Kidney glomerular epithelial cell (primary cell): ENCODE measurements at regions not wholly inside any gene's neighbourhood (a gene's known extent, or its start where the extent isn't known, plus 50 kb on each side); places are given as distances from the start of the nearest gene placed in this dataset.
A peak's percentile ranks its signal among the peaks of the same experiment; 100 is the strongest.

Source experiments
- DNase-seq: peaks from one replicate; lab custom pipeline; 2025; lab: John Stamatoyannopoulos, UW

DNA sequence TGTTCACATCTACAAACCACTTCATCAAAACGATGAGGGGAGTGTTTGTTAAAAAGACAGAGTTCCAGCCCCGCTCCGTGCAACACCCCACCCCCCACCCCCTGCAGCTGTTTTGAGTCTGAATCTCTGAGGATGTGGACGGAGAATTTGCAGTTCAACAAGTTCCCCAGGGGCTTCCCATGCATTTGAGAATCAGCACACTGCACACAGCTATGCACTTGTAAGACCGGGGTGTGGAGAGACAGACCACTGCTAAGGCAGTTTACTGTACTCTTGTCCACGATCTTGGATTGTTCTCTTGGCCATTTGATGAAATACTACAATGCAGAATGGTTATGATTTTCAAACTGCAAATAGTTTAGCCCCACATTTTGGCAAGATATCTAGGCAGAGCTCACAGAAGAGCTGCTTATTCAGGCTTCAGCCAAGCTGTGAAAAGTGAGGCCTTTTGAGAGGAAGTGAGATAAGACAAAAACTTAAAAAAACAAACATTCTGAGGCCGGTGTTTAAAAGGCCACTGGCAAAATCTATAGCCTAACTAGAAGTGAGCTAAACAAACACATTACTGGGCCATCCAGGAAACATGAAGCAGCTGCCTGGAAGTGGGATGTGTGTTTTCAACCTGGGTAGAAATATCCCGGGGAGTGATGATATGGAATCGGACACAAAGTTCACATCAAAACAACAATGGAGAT is 308.2 kb upstream of the ADAMTS9 start:
- DNase-seq: no peak

DNA sequence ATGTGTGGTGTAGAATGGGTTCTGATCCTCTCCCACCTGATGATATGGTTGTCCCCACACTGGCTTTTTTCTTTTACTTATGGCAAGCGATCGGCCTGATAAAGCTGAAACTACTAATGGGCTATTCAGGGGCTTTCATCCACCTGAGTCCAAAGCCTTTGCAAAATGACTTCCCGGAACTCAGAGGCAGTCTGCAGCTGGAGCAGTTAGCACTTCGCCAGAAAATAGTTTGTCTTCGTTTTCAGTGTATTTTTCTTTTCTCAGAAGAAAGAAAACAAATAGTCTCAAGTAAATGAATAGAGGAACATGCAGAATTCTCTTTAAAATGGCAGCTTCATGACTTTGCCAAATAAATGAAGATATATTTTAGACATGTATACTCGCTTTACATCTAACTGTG is 306.0 kb upstream of the ADAMTS9 start:
- DNase-seq: no peak

DNA sequence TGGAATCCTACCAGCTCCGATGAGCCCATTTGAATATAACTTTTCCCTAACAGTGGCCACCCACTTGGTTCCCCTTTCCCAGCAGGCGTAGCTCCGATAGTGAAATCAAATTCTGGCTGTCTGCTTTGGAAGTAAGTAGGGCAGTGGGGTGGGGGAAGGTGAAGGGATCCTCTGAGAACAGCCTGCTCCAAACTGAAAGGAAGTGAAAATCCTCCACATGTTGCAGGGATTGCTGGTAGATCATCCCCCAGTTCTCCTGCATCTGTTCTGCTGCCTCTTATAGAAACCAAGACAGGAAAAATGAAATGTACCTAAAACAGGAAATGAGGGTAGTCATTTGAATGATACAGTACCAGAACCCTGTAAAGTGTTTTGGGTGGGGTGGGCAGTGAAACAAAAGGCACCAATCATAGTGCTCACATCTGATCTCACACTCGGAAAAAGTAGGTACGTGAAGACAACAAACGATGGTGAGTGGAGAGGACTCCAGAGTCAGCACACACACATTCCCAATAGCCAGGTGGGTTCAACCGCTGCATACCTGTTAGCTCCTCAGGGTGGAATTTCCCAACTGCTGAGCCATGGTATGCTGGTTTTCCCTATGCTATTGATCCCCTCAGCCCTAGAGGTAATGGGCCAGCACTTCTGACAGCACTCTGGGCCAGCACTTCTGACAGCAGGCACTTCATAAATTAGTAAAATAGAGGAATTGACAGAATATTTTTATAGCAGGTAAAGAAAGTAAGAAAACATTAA is 304.9 kb upstream of the ADAMTS9 start:
- DNase-seq: no peak

DNA sequence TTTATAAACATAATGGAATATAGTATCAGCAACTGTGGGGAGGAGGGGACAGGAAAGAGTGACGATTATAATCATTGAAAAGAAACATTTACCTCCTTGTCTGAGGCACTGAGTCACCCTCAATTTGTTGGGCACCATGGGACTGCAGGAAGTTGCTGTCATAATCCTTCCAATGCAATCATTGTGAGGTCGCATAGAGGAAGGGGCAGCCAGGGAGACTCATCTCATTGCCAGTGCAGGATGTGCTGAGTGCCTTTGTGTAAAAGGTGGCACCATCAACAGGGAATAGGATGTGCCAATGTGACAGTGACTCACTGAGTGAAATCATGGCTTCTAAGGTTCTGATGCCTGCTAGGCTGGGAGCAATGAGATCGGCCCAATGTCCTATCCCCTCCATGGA is 300.4 kb upstream of the ADAMTS9 start:
- DNase-seq: no peak

DNA sequence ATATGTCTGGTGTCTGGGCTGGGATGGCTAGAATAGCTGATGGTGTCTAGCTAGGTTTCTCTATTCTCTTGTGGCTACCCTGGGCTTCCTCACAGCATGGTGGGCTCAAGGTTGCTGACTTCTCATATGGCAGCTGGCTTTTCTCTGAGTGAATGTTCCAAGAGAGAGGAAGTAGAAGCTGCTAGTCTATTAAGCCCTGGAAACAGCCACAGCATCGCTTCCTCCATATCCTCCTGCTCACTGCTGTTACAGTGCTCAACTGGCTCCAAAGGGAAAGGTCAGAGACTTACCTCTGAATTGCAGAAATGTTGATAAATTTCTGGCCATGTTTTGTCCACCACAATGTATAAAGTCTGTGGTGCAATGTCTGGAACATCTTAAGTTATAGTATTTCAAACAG is 299.9 kb upstream of the ADAMTS9 start:
- no peak for DNase-seq

DNA sequence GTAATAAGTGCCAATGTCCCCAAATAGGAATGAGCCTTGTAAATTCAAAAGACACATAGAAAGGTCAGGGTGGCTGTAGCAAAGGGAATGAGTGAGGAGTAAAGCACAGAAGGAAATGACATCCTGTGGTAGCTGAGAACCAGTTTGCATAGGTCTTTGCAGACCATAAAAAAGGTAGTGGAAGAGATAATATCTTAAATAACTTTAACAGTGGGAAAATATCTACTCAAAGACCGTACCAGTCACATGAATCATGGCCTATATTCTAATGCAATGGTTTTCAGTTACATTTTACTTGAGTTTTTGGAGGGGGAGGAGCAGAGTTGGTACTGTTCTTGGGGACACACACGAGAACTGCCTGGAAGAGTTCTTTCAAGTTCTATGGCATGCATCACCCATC is 297.3 kb upstream of the ADAMTS9 start:
- no peak for DNase-seq

DNA sequence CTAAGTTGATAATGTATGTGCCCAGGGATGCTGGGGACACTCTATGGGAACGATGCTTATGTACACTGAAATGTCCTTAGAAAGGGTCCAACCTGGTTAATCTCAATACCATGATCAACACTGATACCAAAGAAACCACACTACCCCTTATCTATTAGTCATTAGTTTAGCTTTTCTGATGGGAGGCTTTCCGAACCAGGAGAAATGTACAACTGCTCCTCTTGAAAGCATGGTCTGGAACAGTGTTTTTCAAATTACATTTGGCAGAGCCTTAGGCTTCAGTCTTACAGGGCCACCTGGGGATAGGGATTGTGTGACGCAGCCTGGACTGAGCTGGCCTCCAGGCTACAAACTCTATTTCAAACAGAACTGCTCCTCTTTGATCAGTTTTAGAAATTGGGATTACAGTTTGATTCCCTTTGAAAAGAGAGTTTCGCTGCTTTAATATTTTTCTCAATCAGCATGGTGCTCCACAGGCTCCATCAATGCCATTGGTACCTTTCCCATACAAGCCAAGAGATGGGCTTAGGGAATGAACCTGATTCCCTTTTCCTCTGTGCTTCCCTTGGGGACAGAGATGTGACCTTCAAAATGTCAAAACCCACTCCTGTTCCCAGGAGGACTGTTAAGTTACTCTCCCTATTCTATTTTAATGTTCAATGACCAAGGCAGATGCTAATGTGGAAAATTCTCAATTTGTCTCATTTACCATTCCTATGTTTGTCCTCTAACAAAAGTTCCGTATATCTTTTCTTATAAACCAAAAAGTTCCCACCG is 296.0 kb upstream of the ADAMTS9 start:
- DNase-seq: no peak

DNA sequence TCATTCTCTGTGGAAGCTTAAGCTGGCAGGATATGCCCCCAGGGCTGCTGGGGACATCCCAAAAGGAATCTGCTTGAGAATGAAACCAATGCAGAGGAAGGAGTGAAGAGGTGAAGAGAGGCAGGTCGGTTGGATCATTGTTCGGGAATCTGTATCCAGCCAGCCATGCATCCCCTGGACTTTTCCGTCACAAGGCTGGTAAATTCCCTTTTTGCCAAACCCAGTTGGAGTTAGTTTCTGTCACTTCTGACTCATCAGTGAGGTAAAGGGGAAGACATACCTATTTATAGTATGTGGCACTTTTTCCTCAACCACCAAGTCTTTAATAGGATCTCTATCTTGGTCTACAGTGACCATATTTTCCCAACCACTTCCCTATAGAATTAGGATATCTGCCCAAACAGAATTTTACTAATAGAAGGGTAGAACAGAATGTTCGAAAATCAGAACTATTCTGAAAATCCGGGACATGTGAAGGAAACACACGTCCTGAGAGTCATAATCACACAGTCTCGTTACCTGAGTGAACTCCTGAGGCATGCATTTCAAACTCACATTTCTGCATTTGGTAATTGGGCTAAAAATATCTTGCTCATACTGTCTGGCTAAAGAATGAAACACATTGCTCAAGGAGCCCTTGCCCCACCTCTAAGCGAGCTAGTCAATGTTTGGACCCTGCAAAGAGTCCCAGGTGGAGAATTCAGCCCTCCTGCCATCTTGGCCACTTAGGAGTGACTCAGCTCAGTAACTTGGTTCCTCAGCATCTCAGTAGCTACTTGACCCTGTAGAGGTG is 289.7 kb upstream of the ADAMTS9 start:
- peak; percentile 92 for DNase-seq

DNA sequence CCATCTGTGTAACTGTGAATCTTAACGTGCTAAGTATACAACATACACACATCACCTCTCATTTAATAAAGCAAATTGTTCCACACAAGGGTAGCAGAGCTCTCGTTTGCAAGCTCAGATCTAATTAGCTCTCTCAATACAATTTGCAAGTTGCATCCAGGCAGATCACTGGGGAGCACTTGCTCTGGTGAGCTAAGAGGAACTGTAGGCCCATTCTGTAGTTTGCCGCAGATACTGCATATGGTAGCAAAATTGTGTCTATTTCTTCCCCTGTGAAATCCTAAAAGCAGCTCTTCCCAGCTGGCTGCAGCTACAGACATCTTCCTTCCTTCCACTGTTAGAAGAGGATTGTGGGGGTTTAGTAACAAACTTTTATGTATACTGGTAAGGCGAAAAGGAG is 288.7 kb upstream of the ADAMTS9 start:
- no peak for DNase-seq

DNA sequence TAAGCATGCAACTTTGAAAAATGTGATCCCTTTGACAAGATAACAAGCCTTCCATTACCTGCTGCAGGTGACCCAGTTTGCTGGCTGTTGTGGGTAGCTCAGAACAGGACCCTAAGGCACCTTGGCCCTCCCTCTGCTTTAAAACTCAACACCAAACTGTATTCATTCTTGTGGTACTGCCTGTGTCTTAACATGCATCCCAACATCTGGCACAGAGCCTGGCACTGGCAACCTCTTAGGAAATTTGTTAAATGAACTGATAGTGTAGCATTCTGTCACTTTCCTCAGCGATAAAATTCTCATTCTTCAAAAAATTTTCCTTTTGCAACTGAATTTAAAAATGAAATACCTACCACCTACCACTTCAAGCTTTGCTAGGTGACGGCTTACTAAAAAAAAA is 287.3 kb upstream of the ADAMTS9 start:
- no peak for DNase-seq

DNA sequence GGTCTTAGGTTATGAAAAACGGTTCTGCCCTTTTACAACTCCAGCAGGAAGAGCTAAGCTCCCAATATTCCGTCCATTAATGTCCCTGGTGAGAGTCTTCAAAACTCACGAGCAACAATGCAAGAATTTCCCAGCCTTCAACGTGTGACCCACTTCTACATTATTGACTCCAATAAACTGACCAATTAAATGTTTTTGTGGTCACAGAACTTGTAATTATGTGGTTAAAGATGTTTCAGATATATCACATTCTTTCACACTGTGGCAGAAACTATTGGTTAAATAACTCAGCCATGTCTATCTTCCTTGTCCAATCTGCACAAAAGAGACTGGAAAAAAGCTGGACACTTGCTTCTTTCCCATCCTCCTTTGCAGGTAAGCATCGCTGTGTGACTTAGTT is 286.6 kb upstream of the ADAMTS9 start:
- no peak for DNase-seq

DNA sequence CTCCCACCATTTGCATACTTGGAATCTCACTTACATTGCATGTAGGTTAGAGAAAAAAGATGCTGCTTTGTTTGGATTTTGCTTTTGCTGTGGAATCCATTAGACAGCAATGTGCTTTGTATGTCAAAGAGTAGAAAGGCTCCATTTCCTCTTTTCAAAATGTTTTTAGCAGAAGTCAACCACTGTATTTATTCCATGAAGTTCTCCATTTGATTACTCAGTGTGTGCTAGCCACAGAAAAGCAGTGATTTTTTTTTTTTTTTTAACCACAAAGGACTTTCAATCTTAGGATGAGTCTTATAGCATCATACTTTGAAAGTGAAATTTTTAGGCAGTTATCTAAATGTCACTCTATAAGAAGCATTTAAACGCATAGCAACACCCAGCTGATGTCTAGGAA is 285.0 kb upstream of the ADAMTS9 start:
- no peak for DNase-seq

DNA sequence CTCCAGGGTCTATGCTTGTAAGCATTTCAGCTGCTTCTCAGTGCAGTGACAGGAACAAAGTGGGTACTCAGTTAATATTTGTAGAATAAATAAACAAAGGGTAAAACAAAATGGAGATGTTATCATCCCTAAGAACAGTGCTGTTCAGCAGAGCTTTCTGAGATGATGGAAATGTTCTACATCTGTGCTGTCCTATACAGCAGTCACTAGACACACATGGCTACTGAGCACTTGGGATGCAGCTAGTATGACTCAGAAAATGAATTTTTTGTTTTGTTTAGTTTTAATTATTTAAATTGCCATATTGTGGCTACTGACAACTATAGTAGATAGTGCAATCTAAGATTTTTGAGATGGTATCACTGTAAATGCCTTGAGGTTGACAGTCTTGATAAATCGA is 283.8 kb upstream of the ADAMTS9 start:
- DNase-seq: no peak

DNA sequence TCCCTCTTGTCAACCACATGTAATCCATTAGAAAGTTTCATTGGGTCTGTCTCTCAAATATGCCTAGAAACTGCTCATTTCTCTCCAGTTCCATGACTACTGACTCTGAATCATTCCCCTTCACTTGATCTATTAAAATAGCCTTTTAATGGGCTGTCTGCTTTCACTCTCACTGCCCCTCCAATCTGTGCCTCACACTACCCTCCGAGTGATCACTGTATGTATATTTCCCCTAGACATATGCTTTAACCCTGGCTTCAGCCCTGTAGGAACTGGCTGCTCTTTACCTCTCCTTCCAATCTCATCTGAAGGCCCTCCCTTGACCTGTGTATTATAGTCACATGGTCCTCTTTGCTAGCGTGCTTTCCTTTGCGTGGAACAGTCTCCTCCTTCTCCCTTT is 282.8 kb upstream of the ADAMTS9 start:
- no peak for DNase-seq

DNA sequence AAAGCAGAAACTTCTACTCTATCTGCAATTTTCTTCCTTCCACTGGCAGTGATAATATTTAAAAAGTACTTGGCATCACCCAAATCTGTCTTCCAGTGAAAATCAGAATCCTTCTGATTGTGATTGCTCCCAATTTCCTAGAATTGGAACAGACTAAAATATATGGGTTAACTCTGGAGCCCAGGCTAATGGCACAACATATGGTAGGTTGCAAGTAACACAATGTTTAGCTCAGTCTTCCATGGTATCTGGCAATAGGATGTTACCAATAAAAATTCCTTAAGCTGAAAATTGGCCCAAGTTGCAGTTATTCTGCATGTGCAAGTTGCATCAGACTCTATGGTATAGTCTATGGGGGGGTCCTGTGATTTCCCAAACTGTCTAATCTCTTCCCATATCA is 273.5 kb upstream of the ADAMTS9 start:
- no peak for DNase-seq

DNA sequence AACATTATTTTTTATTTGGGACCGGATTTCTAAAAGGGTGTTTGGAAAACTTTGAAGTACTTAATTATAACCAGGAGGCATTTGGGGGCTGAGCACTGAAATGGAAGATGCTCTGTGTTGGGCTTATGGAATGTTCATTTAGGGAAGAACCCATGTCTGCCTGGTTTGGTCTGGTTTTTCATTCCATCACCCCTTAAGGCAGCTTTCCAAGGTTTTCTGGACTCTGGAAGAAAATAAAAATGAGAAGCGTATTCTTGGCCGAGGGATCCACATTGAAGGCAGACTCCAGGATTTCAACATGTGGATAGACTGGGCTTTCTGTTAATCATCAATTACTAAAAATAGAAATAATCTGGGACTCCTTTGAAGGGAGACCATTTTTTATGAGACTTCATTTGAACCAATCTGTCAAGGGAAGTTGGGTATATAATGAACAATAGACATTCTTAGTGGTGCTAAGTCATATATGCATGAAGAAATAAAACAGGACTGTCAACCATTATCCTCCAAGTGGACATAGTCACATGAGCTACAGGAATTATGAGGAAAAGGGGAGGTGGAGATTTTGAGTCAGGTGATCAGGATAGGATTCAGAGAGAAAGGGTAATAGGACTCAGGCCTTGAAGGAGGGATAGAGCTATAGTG is 270.5 kb upstream of the ADAMTS9 start:
- no peak for DNase-seq

DNA sequence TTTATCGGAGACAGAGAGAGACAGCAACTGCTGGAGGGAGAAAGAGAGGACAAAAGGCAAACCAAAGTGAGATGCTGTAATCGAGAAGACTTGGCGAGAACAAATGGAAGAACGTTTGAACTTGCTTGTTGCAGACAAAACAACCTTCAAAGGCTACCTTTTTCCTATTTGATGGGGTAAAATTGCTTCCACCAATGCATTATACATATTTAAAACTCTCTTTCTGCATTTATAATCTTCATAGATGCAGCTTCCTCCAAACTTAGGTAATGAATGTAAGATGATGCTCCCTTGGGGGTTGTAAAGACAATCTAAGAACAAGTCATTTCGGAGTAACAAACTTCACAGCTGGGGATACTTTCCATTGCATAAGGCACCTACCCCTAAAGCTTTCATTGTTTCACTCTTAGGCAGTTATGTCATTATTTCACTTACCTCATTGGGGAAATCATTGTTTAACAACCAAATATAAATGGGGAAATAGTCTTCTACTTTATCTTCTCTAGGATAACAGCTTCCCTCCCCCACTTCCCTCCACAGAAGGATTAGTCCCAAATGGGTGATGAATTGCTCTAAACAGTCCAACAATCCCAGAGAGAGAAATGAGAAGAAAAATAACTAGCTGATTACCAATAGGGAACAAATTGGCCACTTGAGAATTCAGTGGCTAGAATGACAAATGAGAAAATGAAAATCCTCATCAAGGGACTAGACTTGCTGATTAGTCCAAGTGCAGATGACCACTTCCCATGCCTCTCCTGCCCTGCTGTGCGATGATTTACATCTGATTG is 269.8 kb upstream of the ADAMTS9 start:
- no peak for DNase-seq

DNA sequence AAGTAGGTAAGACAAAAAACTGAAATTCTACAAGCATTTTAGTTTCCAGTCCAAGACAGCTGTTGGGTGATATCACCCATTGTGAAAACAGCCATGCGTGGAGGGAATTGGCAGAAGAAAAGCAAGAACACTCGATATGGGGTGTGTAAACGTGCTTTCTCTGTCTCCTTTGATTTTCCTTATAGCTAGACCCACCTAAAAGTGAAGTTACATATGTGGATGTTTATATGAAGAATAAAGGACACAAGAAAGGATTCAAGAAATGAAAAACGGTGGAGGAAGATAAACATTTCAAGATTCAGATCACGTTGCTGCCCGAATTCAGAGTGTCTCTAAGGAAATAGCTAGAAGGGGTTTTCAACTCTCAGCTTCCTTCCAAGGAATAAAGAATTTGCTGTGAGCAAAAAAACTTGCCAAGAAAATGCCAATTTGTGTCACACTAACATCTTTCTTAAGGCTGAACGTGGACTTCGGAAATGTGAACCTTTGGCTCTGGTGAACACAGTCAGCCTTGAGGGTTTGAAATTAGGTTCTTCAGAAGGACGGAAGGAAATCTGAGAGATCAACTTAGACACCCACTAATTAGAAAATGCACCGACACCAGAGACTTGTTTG is 269.0 kb upstream of the ADAMTS9 start:
- no peak for DNase-seq

DNA sequence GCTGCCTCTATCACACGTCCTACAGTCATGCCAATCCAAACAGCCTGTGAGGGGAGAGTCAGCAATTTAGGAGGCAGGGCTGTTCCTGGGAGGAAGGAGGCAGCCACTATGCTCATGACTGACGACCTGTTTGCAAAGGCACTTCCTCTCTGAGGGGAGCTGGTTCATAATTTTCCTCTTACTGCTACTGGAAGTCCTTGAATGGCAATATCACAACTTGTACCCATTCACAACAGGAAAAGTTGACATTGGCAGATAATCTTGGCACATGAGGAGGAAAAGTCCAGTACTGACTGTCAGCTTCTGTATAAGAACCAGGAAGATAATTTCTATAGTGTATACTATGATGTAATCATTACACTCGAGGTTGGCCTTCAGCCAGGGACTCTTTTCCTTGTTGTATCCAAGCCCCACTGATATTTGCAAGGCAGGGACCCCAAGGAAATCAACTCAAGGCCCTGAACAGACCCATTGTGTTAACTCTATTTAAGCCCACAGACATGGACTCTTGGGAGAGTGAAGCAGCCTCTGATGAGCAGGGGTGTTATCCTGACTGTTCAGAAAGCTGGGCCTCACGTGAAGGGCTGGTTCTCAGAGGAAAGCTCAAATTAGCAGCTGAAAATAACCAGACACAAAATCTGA is 267.3 kb upstream of the ADAMTS9 start:
- DNase-seq: no peak

DNA sequence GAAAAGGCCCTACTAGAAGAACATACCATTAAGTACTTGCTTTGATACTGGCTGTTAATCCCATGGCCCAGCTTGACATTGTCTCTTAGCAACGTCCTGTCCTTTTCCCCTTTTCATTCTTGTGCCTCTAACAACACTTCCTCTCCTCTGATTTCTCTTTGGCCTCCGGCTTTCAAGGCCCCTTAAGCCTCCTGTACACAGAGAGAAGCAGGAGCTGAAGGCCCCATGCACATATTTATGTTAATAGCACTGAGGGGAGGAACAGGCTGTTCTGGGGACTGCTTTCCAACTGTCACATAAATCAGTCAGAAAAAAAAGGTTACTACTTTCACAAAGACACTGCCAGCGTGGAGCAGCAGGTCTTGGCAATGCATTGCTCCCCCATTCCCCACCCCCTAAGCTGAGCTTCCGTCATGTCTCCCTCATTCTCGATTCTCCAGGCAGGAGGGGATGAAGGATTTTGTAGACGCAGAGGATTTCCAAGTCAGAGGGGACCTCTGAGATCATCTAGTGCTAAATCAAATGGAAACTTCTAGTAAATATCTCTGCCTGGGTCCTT is 257.4 kb upstream of the ADAMTS9 start:
- DNase-seq: no peak
